Large intestine (tissue), 3 donors: ENCODE measurements at regions not wholly inside any gene's neighbourhood (a gene's known extent, or its start where the extent isn't known, plus 50 kb on each side); places are given as distances from the start of the nearest gene placed in this dataset.

Experiments
- DNase-seq, 2 donors: peaks; one replicate each; pipeline versions ENCODE4 v3.0.0 to v3.0.0-alpha.2; 2013
- H3K27ac ChIP-seq: one replicate; pipeline ENCODE4 v1.5.1; 2013; ENCODE audit warnings: low read length
- H3K27me3 ChIP-seq: 2 replicates; pipeline ENCODE4 v1.6.1; 2013; ENCODE audit warnings: low read length; ENCODE audit not compliant: control insufficient read depth, insufficient read depth
- H3K36me3 ChIP-seq: 2 replicates; pipeline ENCODE4 v1.6.1; 2013; ENCODE audit warnings: low read length; ENCODE audit not compliant: control insufficient read depth, insufficient read depth
- H3K4me1 ChIP-seq: one replicate; pipeline ENCODE4 v1.6.1; 2013; ENCODE audit warnings: low read length; ENCODE audit not compliant: control insufficient read depth, insufficient read depth
- H3K4me3 ChIP-seq: one replicate; pipeline ENCODE4 v1.5.1; 2013; ENCODE audit warnings: low read length
- H3K9me3 ChIP-seq: one replicate; pipeline ENCODE4 v1.6.1; 2013; ENCODE audit warnings: mild to moderate bottlenecking, low read depth, low read length, moderate library complexity; ENCODE audit not compliant: control insufficient read depth
- WGBS: methylation state at CpG from one replicate; pipeline ENCODE4 v1.1.5; 2013; ENCODE audit warnings: low lambda C conversion rate; ENCODE audit not compliant: insufficient coverage; 5-methylcytosine and 5-hydroxymethylcytosine counted together

- Histone ChIP-seq H3K9me3 (no peaks in the 10 kb centered on the region), H3K27me3 (no peaks in the 10 kb centered on the region), H3K27ac (no peak overlapping the region), H3K36me3 (no peaks in the 10 kb centered on the region), H3K4me1 (no peaks in the 10 kb centered on the region), H3K4me3 (no peak overlapping the region)
- DNase-seq, result no peak
- 87% methylated on average over 2 of the region's 3 CpGs for WGBS
Observed at GRCh38 chr5:52388349-52388748, 399.4 kb upstream of the ITGA1 start.

GRCh38 chr5:52392321-52392720, 395.4 kb upstream of the ITGA1 start:
- Histone ChIP-seq H3K27me3 (no peaks in the 10 kb centered on the region), H3K9me3 (no peaks in the 10 kb centered on the region), H3K4me3 (no peak overlapping the region), H3K36me3 (no peaks in the 10 kb centered on the region), H3K27ac (no peak overlapping the region), H3K4me1 (no peaks in the 10 kb centered on the region)
- no peak for DNase-seq
- WGBS, result 82% methylated on average over 2 of the region's 3 CpGs

- WGBS, result no CpG with 5 or more reads among the region's 8 CpGs
- Histone ChIP-seq H3K36me3 (no peaks in the 10 kb centered on the region), H3K27ac (no peak overlapping the region), H3K4me3 (no peak overlapping the region), H3K27me3 (no peaks in the 10 kb centered on the region), H3K9me3 (no peaks in the 10 kb centered on the region), H3K4me1 (no peaks in the 10 kb centered on the region)
- no peak for DNase-seq
Observed at GRCh38 chr5:52409835-52410234, 377.9 kb upstream of the ITGA1 start.

GRCh38 chr5:52419357-52419756, 368.4 kb upstream of the ITGA1 start:
- Histone ChIP-seq H3K4me1 (no peaks in the 10 kb centered on the region), H3K27ac (no peak overlapping the region), H3K9me3 (no peaks in the 10 kb centered on the region), H3K36me3 (no peaks in the 10 kb centered on the region), H3K4me3 (no peak overlapping the region), H3K27me3 (no peaks in the 10 kb centered on the region)
- no CpG with 5 or more reads among the region's 1 CpG for WGBS
- no peak for DNase-seq

GRCh38 chr5:52427615-52428014, 360.1 kb upstream of the ITGA1 start:
- Histone ChIP-seq H3K27ac (no peak overlapping the region), H3K4me1 (no peaks in the 10 kb centered on the region), H3K9me3 (no peaks in the 10 kb centered on the region), H3K27me3 (no peaks in the 10 kb centered on the region), H3K4me3 (no peak overlapping the region), H3K36me3 (no peaks in the 10 kb centered on the region)
- WGBS, result 80% methylated on average over 1 of the region's 4 CpGs
- DNase-seq, result no peak

- Histone ChIP-seq H3K36me3 (no peaks in the 10 kb centered on the region), H3K4me3 (no peak overlapping the region), H3K27me3 (no peaks in the 10 kb centered on the region), H3K27ac (no peak overlapping the region), H3K9me3 (no peaks in the 10 kb centered on the region), H3K4me1 (no peaks in the 10 kb centered on the region)
- no peak for DNase-seq
- no CpG with 5 or more reads among the region's 3 CpGs for WGBS
Observed at GRCh38 chr5:52428977-52429489, 358.7 kb upstream of the ITGA1 start.

GRCh38 chr5:52441768-52442167, 345.9 kb upstream of the ITGA1 start:
- 100% methylated on average over 1 of the region's 1 CpG for WGBS

GRCh38 chr5:52443187-52443586, 344.5 kb upstream of the ITGA1 start:
- Histone ChIP-seq H3K36me3 (no peaks in the 10 kb centered on the region), H3K4me3 (no peak overlapping the region), H3K27me3 (no peaks in the 10 kb centered on the region), H3K4me1 (no peaks in the 10 kb centered on the region), H3K9me3 (no peaks in the 10 kb centered on the region), H3K27ac (no peak overlapping the region)
- DNase-seq, result no peak
- WGBS, result no CpG with 5 or more reads among the region's 3 CpGs

More at GRCh38 chr5:52441768-52442167, 345.9 kb upstream of the ITGA1 start:
- no peaks in the 10 kb centered on the region for H3K4me1 ChIP-seq
- no peaks in the 10 kb centered on the region for H3K36me3 ChIP-seq
- H3K9me3 ChIP-seq, result no peaks in the 10 kb centered on the region
- H3K27me3 ChIP-seq, result no peaks in the 10 kb centered on the region
- no peak overlapping the region for H3K4me3 ChIP-seq
- no peak overlapping the region for H3K27ac ChIP-seq
- DNase-seq, result no peak

- H3K36me3 ChIP-seq, result no peaks in the 10 kb centered on the region
- H3K4me3 ChIP-seq, result no peak overlapping the region
- WGBS, result 88% methylated on average over 1 of the region's 2 CpGs
- H3K27ac ChIP-seq, result no peak overlapping the region
- no peaks in the 10 kb centered on the region for H3K4me1 ChIP-seq
- no peak for DNase-seq
- H3K27me3 ChIP-seq, result no peaks in the 10 kb centered on the region
- no peaks in the 10 kb centered on the region for H3K9me3 ChIP-seq
Observed at GRCh38 chr5:52448111-52448510, 339.6 kb upstream of the ITGA1 start.

- Histone ChIP-seq H3K4me1 (no peaks in the 10 kb centered on the region), H3K27ac (no peak overlapping the region), H3K27me3 (no peaks in the 10 kb centered on the region), H3K9me3 (no peaks in the 10 kb centered on the region), H3K4me3 (no peak overlapping the region), H3K36me3 (no peaks in the 10 kb centered on the region)
- no CpG with 5 or more reads among the region's 3 CpGs for WGBS
- no peak for DNase-seq
Observed at GRCh38 chr5:52449516-52449915, 338.2 kb upstream of the ITGA1 start.

GRCh38 chr5:52452098-52452497, 335.6 kb upstream of the ITGA1 start:
- Histone ChIP-seq H3K9me3 (no peaks in the 10 kb centered on the region), H3K27ac (no peak overlapping the region), H3K27me3 (no peaks in the 10 kb centered on the region), H3K4me3 (no peak overlapping the region), H3K4me1 (no peaks in the 10 kb centered on the region), H3K36me3 (no peaks in the 10 kb centered on the region)
- WGBS, result no CpG with 5 or more reads among the region's 1 CpG
- no peak for DNase-seq
